PFSK-1 (cell line): ENCODE measurements at regions not wholly inside any gene's neighbourhood (a gene's known extent, or its start where the extent isn't known, plus 50 kb on each side); places are given as distances from the start of the nearest gene placed in this dataset.

Experiments
- FOXP2 ChIP-seq: optimal IDR thresholded peaks from 2 replicates; pipeline ENCODE3; 2011; ENCODE audit warnings: borderline replicate concordance, control low read depth, inconsistent platforms; ENCODE audit not compliant: insufficient read depth; ENCODE audit errors: extremely low read length, extremely low read depth
- POLR2AphosphoS5 ChIP-seq: IDR thresholded peaks from 2 replicates; pipeline ENCODE4 v1.6.1; 2012; ENCODE audit warnings: low read depth, mild to moderate bottlenecking, control low read depth, low read length, moderate library complexity
- SIN3A ChIP-seq: IDR thresholded peaks from 2 replicates; pipeline ENCODE4 v1.6.1; 2012; ENCODE audit warnings: mild to moderate bottlenecking, low read length, moderate library complexity, borderline replicate concordance; ENCODE audit not compliant: insufficient read depth
- TAF1 ChIP-seq: IDR thresholded peaks from 2 replicates; pipeline ENCODE4 v1.6.1; 2012; ENCODE audit warnings: low read length, control low read depth, borderline replicate concordance; ENCODE audit not compliant: insufficient read depth
- TF ChIP-seq, protein P1 (sequence below), 2 experiments: IDR thresholded peaks; 2 replicates each; pipeline versions ENCODE4 v1.6.1 to v1.8.0; 2011 to 2012; ENCODE audit warnings: low read depth in 2 of 2, low read length in 2 of 2, control low read depth in 1 of 2, inconsistent platforms in 1 of 2, mild to moderate bottlenecking in 1 of 2, moderate library complexity in 1 of 2; ENCODE audit not compliant: insufficient read depth in 1 of 2

- no peak for TF ChIP-seq POLR2AphosphoS5
- TF ChIP-seq FOXP2: no peak
- TF ChIP-seq, protein P1, sequence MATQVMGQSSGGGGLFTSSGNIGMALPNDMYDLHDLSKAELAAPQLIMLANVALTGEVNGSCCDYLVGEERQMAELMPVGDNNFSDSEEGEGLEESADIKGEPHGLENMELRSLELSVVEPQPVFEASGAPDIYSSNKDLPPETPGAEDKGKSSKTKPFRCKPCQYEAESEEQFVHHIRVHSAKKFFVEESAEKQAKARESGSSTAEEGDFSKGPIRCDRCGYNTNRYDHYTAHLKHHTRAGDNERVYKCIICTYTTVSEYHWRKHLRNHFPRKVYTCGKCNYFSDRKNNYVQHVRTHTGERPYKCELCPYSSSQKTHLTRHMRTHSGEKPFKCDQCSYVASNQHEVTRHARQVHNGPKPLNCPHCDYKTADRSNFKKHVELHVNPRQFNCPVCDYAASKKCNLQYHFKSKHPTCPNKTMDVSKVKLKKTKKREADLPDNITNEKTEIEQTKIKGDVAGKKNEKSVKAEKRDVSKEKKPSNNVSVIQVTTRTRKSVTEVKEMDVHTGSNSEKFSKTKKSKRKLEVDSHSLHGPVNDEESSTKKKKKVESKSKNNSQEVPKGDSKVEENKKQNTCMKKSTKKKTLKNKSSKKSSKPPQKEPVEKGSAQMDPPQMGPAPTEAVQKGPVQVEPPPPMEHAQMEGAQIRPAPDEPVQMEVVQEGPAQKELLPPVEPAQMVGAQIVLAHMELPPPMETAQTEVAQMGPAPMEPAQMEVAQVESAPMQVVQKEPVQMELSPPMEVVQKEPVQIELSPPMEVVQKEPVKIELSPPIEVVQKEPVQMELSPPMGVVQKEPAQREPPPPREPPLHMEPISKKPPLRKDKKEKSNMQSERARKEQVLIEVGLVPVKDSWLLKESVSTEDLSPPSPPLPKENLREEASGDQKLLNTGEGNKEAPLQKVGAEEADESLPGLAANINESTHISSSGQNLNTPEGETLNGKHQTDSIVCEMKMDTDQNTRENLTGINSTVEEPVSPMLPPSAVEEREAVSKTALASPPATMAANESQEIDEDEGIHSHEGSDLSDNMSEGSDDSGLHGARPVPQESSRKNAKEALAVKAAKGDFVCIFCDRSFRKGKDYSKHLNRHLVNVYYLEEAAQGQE (IDR thresholded peaks at IDR 0.05; ENCODE audit: insufficient read depth in 1 of 2, low read depth in 2 of 2, low read length in 2 of 2): no peak
- no peak for TF ChIP-seq TAF1
- no peak for TF ChIP-seq SIN3A
Observed at GRCh38 chr6:98454809-98455322, 379.5 kb upstream of the POU3F2 start.

DNA sequence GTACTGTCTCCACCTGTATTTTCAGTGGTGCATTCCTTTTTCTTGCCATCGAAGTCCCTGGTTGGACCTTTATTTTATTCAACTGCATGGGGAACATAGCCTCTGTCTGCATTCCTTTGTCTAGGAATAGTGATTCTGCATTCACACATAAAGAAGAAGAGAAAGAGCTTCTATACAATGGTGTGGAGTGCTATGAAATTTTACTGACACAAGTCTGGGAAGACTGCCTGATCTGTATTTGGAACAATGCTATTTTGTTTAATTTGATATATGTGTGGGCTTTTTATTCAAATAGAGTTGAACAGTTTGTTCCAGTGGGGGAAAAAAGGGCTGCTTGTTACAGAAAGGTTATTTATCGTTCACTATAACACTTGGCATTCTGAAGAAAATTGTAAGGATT, 375.7 kb upstream of the POU3F2 start:
- no peak for TF ChIP-seq POLR2AphosphoS5
- no peak for TF ChIP-seq FOXP2
- no peak for TF ChIP-seq TAF1
- no peak for TF ChIP-seq SIN3A
- TF ChIP-seq, protein P1 (IDR thresholded peaks at IDR 0.05; ENCODE audit: insufficient read depth in 1 of 2, low read depth in 2 of 2, low read length in 2 of 2): no peak

GRCh38 chr6:98463038-98464000, 371.1 kb upstream of the POU3F2 start:
- TF ChIP-seq, protein P1 (IDR thresholded peaks at IDR 0.05; ENCODE audit: insufficient read depth in 1 of 2, low read depth in 2 of 2, low read length in 2 of 2): no peak
- no peak for TF ChIP-seq POLR2AphosphoS5
- TF ChIP-seq FOXP2: no peak
- no peak for TF ChIP-seq TAF1
- TF ChIP-seq SIN3A: no peak

DNA sequence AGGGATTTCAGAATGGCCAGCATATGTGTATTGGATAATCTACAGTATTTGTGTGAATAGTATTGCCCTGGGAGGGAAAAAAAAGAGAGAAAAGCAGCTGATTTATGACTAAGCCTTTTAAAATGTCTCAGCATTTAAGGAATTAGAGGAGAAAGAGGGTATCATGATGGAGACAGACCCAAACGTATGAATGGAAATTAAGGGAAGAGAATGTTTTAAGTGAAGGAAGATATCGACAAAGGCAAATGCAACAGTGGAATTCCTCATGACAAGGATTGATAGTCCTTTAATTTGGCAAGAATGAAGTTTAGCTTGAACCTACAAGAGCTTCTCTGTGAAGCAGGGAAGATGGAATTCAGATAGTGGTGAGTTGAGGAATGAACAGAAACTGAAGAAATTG, 367.3 kb upstream of the POU3F2 start:
- TF ChIP-seq POLR2AphosphoS5: no peak
- no peak for TF ChIP-seq FOXP2
- TF ChIP-seq, protein P1 (IDR thresholded peaks at IDR 0.05; ENCODE audit: insufficient read depth in 1 of 2, low read depth in 2 of 2, low read length in 2 of 2): no peak
- TF ChIP-seq TAF1: no peak
- TF ChIP-seq SIN3A: no peak
